OCI-LY1 (cell line): ENCODE measurements at regions not wholly inside any gene's neighbourhood (a gene's known extent, or its start where the extent isn't known, plus 50 kb on each side); places are given as distances from the start of the nearest gene placed in this dataset.

Experiments used
- H2AFZ ChIP-seq: fragments of 200-600 bp; sonication (generic), shearing (Covaris generic); 2 replicates; pipeline ENCODE4 v1.6.0; 2014; ENCODE audit warnings: antibody characterized with exemption, mild to moderate bottlenecking, low read length
- H3F3A ChIP-seq: fragments of 200-600 bp; sonication (generic), shearing (Covaris generic); 2 replicates; pipeline ENCODE4 v1.6.0; 2014; ENCODE audit warnings: mild to moderate bottlenecking, antibody characterized with exemption, low read length, moderate library complexity; ENCODE audit not compliant: insufficient read depth
- H3K27ac ChIP-seq: fragments of 200-600 bp; sonication (generic); 2 replicates; pipeline ENCODE4 v1.5.1; 2014; ENCODE audit warnings: low read length, mixed run types, mild to moderate bottlenecking, low read depth; ENCODE audit not compliant: poor library complexity, severe bottlenecking
- H3K27me3 ChIP-seq: fragments of 200-600 bp; sonication (generic); 2 replicates; pipeline ENCODE4 v1.6.0; 2014; ENCODE audit warnings: antibody characterized with exemption, mild to moderate bottlenecking, low read length, moderate library complexity; ENCODE audit not compliant: insufficient read depth
- H3K36me3 ChIP-seq: fragments of 200-600 bp; sonication (generic); 2 replicates; pipeline ENCODE4 v1.6.1; 2014; ENCODE audit warnings: mild to moderate bottlenecking, antibody characterized with exemption, low read length, moderate library complexity, mixed read lengths; ENCODE audit not compliant: insufficient read depth
- H3K4me1 ChIP-seq: fragments of 200-600 bp; sonication (generic); 2 replicates; pipeline ENCODE4 v1.5.1; 2014; ENCODE audit warnings: mild to moderate bottlenecking, low read length, moderate library complexity; ENCODE audit not compliant: insufficient read depth, severe bottlenecking
- H3K4me2 ChIP-seq: fragments of 200-600 bp; sonication (generic), shearing (Covaris generic); 2 replicates; pipeline ENCODE4 v1.6.1; 2014; ENCODE audit warnings: low read length
- H3K4me3 ChIP-seq: fragments of 200-600 bp; sonication (generic); 2 replicates; pipeline ENCODE4 v1.5.1; 2014; ENCODE audit warnings: low read length, low read depth, mild to moderate bottlenecking, mixed read lengths; ENCODE audit not compliant: poor library complexity, severe bottlenecking
- H3K79me2 ChIP-seq: fragments of 200-600 bp; shearing (Covaris generic); 2 replicates; pipeline ENCODE4 v1.6.1; 2016; ENCODE audit warnings: mixed run types, low read length, mixed read lengths; ENCODE audit not compliant: insufficient read depth
- H3K9ac ChIP-seq: fragments of 200-600 bp; sonication (generic), shearing (Covaris generic); 2 replicates; pipeline ENCODE4 v1.6.1; 2014; ENCODE audit warnings: mild to moderate bottlenecking, low read length, mixed read lengths
- H3K9me2 ChIP-seq: fragments of 200-600 bp; sonication (generic), shearing (Covaris generic); 2 replicates; pipeline ENCODE4 v1.6.1; 2014; ENCODE audit warnings: low read depth, mild to moderate bottlenecking, low read length, mixed read lengths
- H3K9me3 ChIP-seq: fragments of 200-600 bp; shearing (Covaris generic); 2 replicates; pipeline ENCODE4 v1.6.1; 2014; ENCODE audit warnings: low read length, mixed read lengths
- H4K20me1 ChIP-seq: fragments of 200-600 bp; sonication (generic), shearing (Covaris generic); 2 replicates; pipeline ENCODE4 v1.6.0; 2016; ENCODE audit warnings: mild to moderate bottlenecking, low read length; ENCODE audit not compliant: insufficient read depth
- EZH2 ChIP-seq: fragments of 200-600 bp; sonication (generic), shearing (Covaris generic); IDR thresholded peaks from 2 replicates; pipeline ENCODE4 v1.8.0; 2017; ENCODE audit warnings: borderline replicate concordance, mixed run types, mild to moderate bottlenecking, antibody characterized with exemption, low read length, moderate library complexity, mixed read lengths
- TF ChIP-seq, protein P1 (sequence below): fragments of 200-600 bp; sonication (generic), shearing (Covaris generic); IDR thresholded peaks from 2 replicates; pipeline ENCODE4 v1.5.1; 2017; ENCODE audit warnings: mild to moderate bottlenecking, antibody characterized with exemption, low read length, moderate library complexity, mixed read lengths

DNA sequence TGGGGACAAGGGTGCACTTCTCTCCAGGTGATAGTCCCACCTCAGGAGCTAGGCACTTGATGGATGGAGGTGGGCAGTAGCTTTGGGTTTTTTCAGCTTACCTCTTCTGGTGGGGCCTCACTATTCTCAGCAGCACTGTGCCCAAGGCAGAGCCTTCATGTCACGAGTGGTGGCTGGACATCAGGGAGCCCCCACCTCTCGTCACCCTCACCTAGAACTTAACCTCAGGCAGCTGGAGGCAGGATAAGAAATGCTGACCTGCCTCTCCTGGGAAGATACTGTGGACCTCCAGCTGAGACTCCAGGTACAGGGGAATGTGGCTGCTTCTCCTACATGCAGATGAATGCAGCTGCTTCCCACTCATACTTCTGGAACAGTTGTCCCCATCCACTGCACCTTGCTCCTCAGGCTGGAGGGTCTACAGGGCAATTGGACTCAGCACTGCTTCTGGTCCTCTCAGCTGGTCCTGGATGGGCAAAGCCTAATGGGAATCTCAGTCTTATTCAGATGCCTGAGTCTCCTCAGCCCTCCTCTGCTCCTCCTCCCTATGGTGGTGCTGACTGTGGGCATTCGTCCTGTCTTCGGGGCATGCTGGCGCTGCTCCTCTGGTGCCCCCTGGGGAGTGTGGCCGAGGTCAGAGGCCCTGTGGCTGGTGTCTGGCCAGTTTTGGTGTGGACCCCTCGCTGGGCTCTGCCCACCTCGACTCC lies 129.9 kb downstream of the KLF13 start:
- H3K4me2 ChIP-seq, result peak overlapping the region; percentile 90; the same call in 1 of the 2 replicates
- peaks cover 21% of the 10 kb centered on the region for H3F3A ChIP-seq
- no peaks in the 10 kb centered on the region for H3K79me2 ChIP-seq
- no peaks in the 10 kb centered on the region for H3K27me3 ChIP-seq
- H4K20me1 ChIP-seq, result no peaks in the 10 kb centered on the region
- H3K36me3 ChIP-seq, result no peaks in the 10 kb centered on the region
- no peaks in the 10 kb centered on the region; the same call in 1 of the 2 replicates for H3K9me3 ChIP-seq
- H3K9me2 ChIP-seq, result no peaks in the 10 kb centered on the region
- peaks cover 80% of the 10 kb centered on the region for H3K4me1 ChIP-seq
- H3K27ac ChIP-seq, result peak overlapping the region; percentile 100
- no peak overlapping the region for H3K4me3 ChIP-seq
- TF ChIP-seq, protein P1, sequence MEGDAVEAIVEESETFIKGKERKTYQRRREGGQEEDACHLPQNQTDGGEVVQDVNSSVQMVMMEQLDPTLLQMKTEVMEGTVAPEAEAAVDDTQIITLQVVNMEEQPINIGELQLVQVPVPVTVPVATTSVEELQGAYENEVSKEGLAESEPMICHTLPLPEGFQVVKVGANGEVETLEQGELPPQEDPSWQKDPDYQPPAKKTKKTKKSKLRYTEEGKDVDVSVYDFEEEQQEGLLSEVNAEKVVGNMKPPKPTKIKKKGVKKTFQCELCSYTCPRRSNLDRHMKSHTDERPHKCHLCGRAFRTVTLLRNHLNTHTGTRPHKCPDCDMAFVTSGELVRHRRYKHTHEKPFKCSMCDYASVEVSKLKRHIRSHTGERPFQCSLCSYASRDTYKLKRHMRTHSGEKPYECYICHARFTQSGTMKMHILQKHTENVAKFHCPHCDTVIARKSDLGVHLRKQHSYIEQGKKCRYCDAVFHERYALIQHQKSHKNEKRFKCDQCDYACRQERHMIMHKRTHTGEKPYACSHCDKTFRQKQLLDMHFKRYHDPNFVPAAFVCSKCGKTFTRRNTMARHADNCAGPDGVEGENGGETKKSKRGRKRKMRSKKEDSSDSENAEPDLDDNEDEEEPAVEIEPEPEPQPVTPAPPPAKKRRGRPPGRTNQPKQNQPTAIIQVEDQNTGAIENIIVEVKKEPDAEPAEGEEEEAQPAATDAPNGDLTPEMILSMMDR, result no peak; the same call in 1 of the 2 replicates
- TF ChIP-seq EZH2, result no peak
- no peak overlapping the region for H2AFZ ChIP-seq
- peak overlapping the region; percentile 85 for H3K9ac ChIP-seq

DNA sequence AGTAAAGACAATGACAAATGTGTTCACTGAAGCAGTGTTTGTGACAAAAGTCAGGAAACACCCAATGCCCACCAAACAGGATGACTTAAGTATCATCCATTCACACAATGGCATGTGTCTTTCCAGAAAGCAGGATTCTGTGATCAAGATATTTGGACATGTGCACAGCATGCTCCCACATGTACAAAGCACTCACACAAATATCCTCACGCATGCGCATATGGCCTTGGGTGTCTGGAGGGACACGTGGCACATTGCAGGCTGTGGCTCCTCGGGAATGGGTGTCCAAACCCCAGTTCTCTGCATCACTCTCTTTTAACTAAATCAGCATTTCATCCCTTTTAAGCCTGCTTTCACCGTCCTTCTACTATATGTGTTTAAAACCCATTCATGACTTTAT lies 130.5 kb downstream of the KLF13 start:
- Histone ChIP-seq H3K4me3 (peak overlapping the region; percentile 62), H4K20me1 (no peaks in the 10 kb centered on the region), H3K27me3 (no peaks in the 10 kb centered on the region), H3K9me3 (no peaks in the 10 kb centered on the region; the same call in 1 of the 2 replicates), H3K79me2 (no peaks in the 10 kb centered on the region), H3K36me3 (no peaks in the 10 kb centered on the region), H3K27ac (peak overlapping the region; percentile 100), H3K9ac (peak overlapping the region; percentile 85), H2AFZ (no peak overlapping the region), H3K4me2 (peak overlapping the region; percentile 90), H3F3A (peaks cover 22% of the 10 kb centered on the region), H3K4me1 (peaks cover 82% of the 10 kb centered on the region), H3K9me2 (no peaks in the 10 kb centered on the region)
- no peak for TF ChIP-seq EZH2
- TF ChIP-seq, protein P1, result no peak; the same call in 1 of the 2 replicates

- H3K4me2 ChIP-seq, result peak overlapping the region; percentile 90
- no peaks in the 10 kb centered on the region; the same call in 1 of the 2 replicates for H3K9me3 ChIP-seq
- no peaks in the 10 kb centered on the region for H3K27me3 ChIP-seq
- no peak overlapping the region for H2AFZ ChIP-seq
- H4K20me1 ChIP-seq, result no peaks in the 10 kb centered on the region
- no peaks in the 10 kb centered on the region for H3K9me2 ChIP-seq
- peaks cover 82% of the 10 kb centered on the region for H3K4me1 ChIP-seq
- H3K27ac ChIP-seq, result peak overlapping the region; percentile 100
- H3F3A ChIP-seq, result peaks cover 22% of the 10 kb centered on the region
- no peaks in the 10 kb centered on the region for H3K79me2 ChIP-seq
- peak overlapping the region; percentile 62 for H3K4me3 ChIP-seq
- H3K9ac ChIP-seq, result peak overlapping the region; percentile 85
- H3K36me3 ChIP-seq, result no peaks in the 10 kb centered on the region
- TF ChIP-seq EZH2, result no peak
- TF ChIP-seq, protein P1, result no peak
Observed at GRCh38 chr15:31457631-31458526, 131.2 kb downstream of the KLF13 start.
